ENCODE measurements at regions not wholly inside any gene's neighbourhood (a gene's known extent, or its start where the extent isn't known, plus 50 kb on each side); places are given as distances from the start of the nearest gene placed in this dataset.

GRCh38 chr17:72338847-72339790 is 218.3 kb downstream of the SOX9 start:
- Histone ChIP-seq H3K27ac (no peak overlapping the region), H3K4me3 (no peak overlapping the region), H3K9me3 (ENCODE audit: low read depth, low read length) (no peaks in the 10 kb centered on the region), H3K36me3 (ENCODE audit: insufficient read depth, low read length) (no peaks in the 10 kb centered on the region), H3K9ac (ENCODE audit: insufficient read length) (no peak overlapping the region)
- no peak for TF ChIP-seq POLR2AphosphoS5 (IDR thresholded peaks at IDR 0.05; ENCODE audit: borderline replicate concordance, low read depth, low read length)
- no peak for TF ChIP-seq EZH2 (IDR thresholded peaks at IDR 0.05)
- no peak for TF ChIP-seq FOXP2 (optimal IDR thresholded peaks at IDR 0.05; ENCODE audit: control extremely low read depth, extremely low read length, insufficient read depth)
- no peak for DNase-seq (ENCODE audit: low read depth, low spot score)

GRCh38 chr17:72340836-72341235 is 220.0 kb downstream of the SOX9 start:
- DNase-seq (ENCODE audit: low read depth, low spot score) = no peak
- Histone ChIP-seq H3K4me3 (no peak overlapping the region), H3K9me3 (ENCODE audit: low read depth, low read length) (no peaks in the 10 kb centered on the region), H3K27ac (no peak overlapping the region), H3K36me3 (ENCODE audit: insufficient read depth, low read length) (no peaks in the 10 kb centered on the region), H3K9ac (ENCODE audit: insufficient read length) (no peak overlapping the region)
- TF ChIP-seq FOXP2 (optimal IDR thresholded peaks at IDR 0.05; ENCODE audit: control extremely low read depth, extremely low read length, insufficient read depth) = no peak
- no peak for TF ChIP-seq POLR2AphosphoS5 (IDR thresholded peaks at IDR 0.05; ENCODE audit: borderline replicate concordance, low read depth, low read length)
- TF ChIP-seq EZH2 (IDR thresholded peaks at IDR 0.05) = no peak

DNA sequence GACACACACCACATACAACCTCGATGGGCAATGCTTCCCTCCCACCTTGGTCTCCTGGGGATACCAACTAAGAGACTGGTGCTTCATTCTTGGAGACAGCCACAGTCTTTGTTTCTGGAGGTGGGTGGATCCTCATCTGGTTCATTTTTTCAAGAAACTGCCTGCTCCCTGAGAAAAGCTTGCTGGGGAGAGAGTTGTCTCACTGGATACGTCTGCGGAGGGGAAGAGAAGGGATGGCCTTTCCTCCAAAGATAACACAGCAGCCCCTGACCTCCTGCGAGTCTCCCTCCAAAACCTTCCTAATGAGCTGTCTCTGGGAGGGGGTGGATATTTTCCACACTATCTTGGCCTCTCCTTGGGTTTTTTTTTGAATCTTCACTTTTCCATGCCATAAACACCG is 221.2 kb downstream of the SOX9 start:
- no peak for DNase-seq (ENCODE audit: low read depth, low spot score)
- Histone ChIP-seq H3K27ac (no peak overlapping the region), H3K9ac (ENCODE audit: insufficient read length) (no peak overlapping the region), H3K9me3 (ENCODE audit: low read depth, low read length) (no peaks in the 10 kb centered on the region), H3K36me3 (ENCODE audit: insufficient read depth, low read length) (no peaks in the 10 kb centered on the region), H3K4me3 (no peak overlapping the region)
- TF ChIP-seq POLR2AphosphoS5 (IDR thresholded peaks at IDR 0.05; ENCODE audit: borderline replicate concordance, low read depth, low read length) (no peak), FOXP2 (optimal IDR thresholded peaks at IDR 0.05; ENCODE audit: control extremely low read depth, extremely low read length, insufficient read depth) (no peak), EZH2 (IDR thresholded peaks at IDR 0.05) (no peak)

- no peak overlapping the region for H3K27ac ChIP-seq
- no peak for DNase-seq (ENCODE audit: low read depth, low spot score)
- H3K4me3 ChIP-seq = no peak overlapping the region
Measured at GRCh38 chr17:72342627-72343527, 222.1 kb downstream of the SOX9 start.

GRCh38 chr17:72343911-72344310 is 223.1 kb downstream of the SOX9 start:
- no peaks in the 10 kb centered on the region for H3K9me3 ChIP-seq (ENCODE audit: low read depth, low read length)
- no peak for TF ChIP-seq POLR2AphosphoS5 (IDR thresholded peaks at IDR 0.05; ENCODE audit: borderline replicate concordance, low read depth, low read length)
- TF ChIP-seq FOXP2 (optimal IDR thresholded peaks at IDR 0.05; ENCODE audit: control extremely low read depth, extremely low read length, insufficient read depth) = no peak
- no peak for TF ChIP-seq EZH2 (IDR thresholded peaks at IDR 0.05)
- no peak overlapping the region for H3K27ac ChIP-seq
- H3K4me3 ChIP-seq = no peak overlapping the region
- no peak overlapping the region for H3K9ac ChIP-seq (ENCODE audit: insufficient read length)
- no peak for DNase-seq (ENCODE audit: low read depth, low spot score)
- no peaks in the 10 kb centered on the region for H3K36me3 ChIP-seq (ENCODE audit: insufficient read depth, low read length)

More at GRCh38 chr17:72342627-72343527, 222.1 kb downstream of the SOX9 start:
- Histone ChIP-seq H3K9ac (ENCODE audit: insufficient read length) (no peak overlapping the region), H3K36me3 (ENCODE audit: insufficient read depth, low read length) (no peaks in the 10 kb centered on the region), H3K9me3 (ENCODE audit: low read depth, low read length) (no peaks in the 10 kb centered on the region)
- TF ChIP-seq POLR2AphosphoS5 (IDR thresholded peaks at IDR 0.05; ENCODE audit: borderline replicate concordance, low read depth, low read length) (no peak), EZH2 (IDR thresholded peaks at IDR 0.05) (no peak), FOXP2 (optimal IDR thresholded peaks at IDR 0.05; ENCODE audit: control extremely low read depth, extremely low read length, insufficient read depth) (no peak)

DNA sequence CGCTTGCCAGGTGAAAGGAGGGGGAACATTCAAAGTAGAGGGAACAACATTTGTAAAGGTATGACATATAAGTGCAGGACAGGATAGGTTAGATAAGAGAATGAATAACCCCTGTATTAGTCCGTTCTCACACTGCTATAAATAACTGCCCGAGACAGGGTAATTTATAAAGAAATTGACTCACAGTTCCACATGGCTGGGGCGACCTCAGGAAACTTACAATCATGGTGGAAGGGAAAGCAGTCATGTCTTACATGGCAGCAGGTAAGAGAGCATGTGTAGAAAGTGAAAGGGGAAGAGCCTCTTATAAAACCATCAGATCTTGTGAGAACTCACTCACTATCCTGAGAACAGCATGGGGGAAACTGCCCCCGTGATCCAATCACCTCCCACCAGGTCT is 223.8 kb downstream of the SOX9 start:
- Histone ChIP-seq H3K36me3 (ENCODE audit: insufficient read depth, low read length) (no peaks in the 10 kb centered on the region), H3K27ac (no peak overlapping the region), H3K9me3 (ENCODE audit: low read depth, low read length) (no peaks in the 10 kb centered on the region), H3K9ac (ENCODE audit: insufficient read length) (no peak overlapping the region), H3K4me3 (no peak overlapping the region)
- TF ChIP-seq POLR2AphosphoS5 (IDR thresholded peaks at IDR 0.05; ENCODE audit: borderline replicate concordance, low read depth, low read length) (no peak), EZH2 (IDR thresholded peaks at IDR 0.05) (no peak), FOXP2 (optimal IDR thresholded peaks at IDR 0.05; ENCODE audit: control extremely low read depth, extremely low read length, insufficient read depth) (no peak)
- no peak for DNase-seq (ENCODE audit: low read depth, low spot score)

DNA sequence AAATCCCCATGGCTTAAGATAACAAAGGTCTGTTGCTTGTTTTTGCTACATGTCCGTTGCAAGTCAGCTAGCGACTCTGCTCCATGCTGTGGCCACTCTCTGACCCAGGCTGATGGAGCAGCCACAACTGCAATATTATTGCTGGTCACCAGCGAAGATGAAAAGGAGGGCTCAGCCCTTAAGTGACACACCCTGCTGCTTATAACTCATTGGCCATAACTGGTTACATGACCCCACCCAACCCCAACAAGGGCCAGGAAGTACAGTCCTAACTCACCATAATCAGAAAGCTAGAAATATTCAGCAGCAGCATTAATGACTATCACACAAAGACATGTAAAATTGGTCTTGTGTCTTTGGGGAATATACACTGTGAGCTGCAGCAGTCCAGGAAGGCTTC is 224.3 kb downstream of the SOX9 start:
- Histone ChIP-seq H3K9ac (ENCODE audit: insufficient read length) (no peak overlapping the region), H3K9me3 (ENCODE audit: low read depth, low read length) (no peaks in the 10 kb centered on the region), H3K27ac (no peak overlapping the region), H3K36me3 (ENCODE audit: insufficient read depth, low read length) (no peaks in the 10 kb centered on the region), H3K4me3 (no peak overlapping the region)
- TF ChIP-seq FOXP2 (optimal IDR thresholded peaks at IDR 0.05; ENCODE audit: control extremely low read depth, extremely low read length, insufficient read depth) = no peak
- DNase-seq (ENCODE audit: low read depth, low spot score) = no peak

DNA sequence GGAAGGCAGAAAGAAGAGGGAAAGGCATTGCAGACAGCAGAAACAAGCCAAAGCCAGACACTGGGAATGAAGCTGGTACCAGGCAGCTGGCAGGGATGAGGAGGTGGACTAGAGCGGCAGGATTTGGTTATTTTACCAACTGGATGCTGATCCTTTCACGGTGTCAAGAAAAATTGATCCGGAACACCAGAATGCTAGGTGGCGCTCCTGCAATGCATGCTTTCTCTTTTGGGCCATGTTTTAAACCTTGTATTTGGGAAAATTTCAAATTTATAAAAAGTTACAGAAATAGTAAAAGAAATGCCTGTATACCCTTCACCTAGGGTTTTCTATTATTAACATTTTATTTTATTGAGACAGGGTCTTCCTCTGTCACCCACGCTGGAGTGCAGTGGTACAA is 224.7 kb downstream of the SOX9 start:
- H3K9me3 ChIP-seq (ENCODE audit: low read depth, low read length) = no peaks in the 10 kb centered on the region
- TF ChIP-seq FOXP2 (optimal IDR thresholded peaks at IDR 0.05; ENCODE audit: control extremely low read depth, extremely low read length, insufficient read depth) (no peak), POLR2AphosphoS5 (IDR thresholded peaks at IDR 0.05; ENCODE audit: borderline replicate concordance, low read depth, low read length) (no peak), EZH2 (IDR thresholded peaks at IDR 0.05) (no peak)
- no peak for DNase-seq (ENCODE audit: low read depth, low spot score)

More for the DNA sequence above, 224.7 kb downstream of the SOX9 start:
- no peak overlapping the region for H3K4me3 ChIP-seq
- no peak overlapping the region for H3K27ac ChIP-seq
- H3K9ac ChIP-seq (ENCODE audit: insufficient read length) = no peak overlapping the region
- no peaks in the 10 kb centered on the region for H3K36me3 ChIP-seq (ENCODE audit: insufficient read depth, low read length)

Data from SK-N-MC (cell line).